ENCODE measurements at regions not wholly inside any gene's neighbourhood (a gene's known extent, or its start where the extent isn't known, plus 50 kb on each side); places are given as distances from the start of the nearest gene placed in this dataset.
"Not testable (repeated sequence)": the region's sequence is repeated elsewhere in the genome, so short reads cannot be mapped to it uniquely, and the experiment has no call there.

DNA sequence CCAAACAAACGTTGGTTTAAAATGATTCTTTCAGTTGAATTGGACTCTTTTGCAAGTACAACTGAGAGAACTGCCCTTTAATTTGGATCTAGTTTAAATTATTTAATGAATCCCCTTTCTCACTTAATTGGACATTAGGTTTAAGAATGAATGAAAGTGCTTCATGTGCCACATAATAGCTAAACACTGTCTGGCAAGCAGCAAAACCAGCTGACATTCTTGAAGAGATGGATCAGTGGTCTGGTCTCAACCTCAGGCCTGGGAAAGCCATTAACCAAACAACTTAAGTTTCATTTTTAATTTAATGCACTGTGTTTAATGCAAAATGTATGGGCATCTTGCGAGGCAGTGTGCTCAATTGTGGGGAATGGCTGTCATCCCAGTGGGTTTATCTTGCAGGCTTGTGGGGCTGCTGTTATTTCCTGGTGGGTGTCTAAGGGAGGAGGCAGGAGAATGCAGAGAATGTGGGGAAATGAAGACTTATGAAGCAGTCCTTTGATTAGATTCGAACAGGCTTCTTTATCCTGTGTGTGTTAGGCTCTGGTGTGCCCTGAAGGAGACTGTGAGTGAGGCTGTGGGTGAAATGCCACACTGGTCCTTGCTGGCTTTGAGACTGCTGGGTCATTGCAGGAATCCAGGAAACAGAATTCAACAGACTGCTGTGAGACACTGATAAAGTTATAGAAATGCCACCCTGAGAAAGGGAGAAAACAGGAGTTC lies 144.1 kb upstream of the PELI2 start:
- intact Hi-C loops (cut with micrococcal nuclease), result no loop called here

DNA sequence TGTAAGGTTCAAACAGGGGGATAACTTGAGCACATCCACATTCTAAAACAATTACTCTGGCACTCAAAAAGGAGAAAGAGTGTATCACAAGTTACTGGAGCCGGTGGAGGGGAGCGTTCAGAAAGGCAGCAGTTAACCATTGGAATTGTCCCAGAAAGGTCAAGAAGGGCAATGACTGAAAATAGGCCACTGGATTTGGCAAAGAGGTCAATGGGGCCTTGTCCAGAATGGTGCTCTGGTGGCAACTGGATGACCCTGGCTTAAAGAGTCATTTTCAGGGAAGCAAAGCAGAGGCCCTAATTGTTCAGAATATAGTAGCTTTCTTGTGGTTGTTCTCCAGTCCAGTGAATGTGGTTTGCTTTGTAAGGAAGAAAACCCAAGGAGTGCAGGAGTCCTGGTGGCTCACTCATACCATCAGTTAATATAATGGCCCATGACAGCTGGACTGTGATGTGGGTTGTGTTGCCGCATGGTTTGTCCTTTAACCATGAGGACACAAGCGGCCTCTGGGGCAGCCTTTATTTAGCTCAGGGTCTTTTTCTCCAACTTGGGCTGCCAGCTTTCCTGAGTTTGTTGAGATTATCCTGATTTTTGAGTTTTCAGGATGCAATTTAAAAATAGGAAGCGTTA lies 142.8 kb upstream of the PELI2 start:
- intact Hi-C loops (cut with micrococcal nuclease), result no loop called here

DNA sequence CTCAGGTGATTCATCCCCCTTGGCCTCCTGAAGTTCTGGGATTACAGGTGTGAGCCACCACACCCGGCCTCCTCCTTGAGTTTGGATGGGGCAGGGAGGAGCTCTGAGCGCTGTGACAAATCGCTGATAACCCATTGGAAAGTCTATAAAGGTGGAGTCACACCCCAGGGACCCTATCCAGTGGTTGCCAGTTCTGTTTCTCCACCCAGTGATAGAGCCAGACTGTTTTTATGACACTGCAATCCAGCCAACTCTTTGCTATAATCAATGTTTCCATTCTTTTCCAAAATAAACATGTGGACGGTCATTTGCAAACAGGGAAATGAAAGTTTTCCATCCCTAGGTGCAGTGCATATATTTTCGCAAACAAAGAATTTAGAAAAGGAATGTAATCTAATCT lies 142.0 kb upstream of the PELI2 start:
- intact Hi-C loops (cut with micrococcal nuclease), result no loop called here

DNA sequence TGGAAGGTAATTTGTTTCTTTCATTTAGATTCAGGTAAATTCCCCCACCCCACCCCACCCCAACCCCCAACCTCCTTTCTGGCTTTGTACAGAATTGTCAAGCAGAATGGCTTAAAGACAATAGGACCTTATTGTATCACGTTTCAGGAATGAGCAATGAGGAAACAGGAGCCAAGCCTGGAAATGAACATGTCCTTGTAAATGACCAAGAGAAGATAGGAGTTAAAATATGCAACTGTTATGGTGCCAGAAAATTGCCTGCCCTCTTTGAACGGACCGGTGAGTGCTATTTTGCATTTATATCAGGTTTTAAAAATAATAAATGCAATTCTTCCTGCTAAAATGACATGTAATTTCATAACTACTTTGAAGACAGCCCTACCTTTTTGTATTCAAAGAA lies 141.6 kb upstream of the PELI2 start:
- intact Hi-C loops (cut with micrococcal nuclease), result no loop called here

DNA sequence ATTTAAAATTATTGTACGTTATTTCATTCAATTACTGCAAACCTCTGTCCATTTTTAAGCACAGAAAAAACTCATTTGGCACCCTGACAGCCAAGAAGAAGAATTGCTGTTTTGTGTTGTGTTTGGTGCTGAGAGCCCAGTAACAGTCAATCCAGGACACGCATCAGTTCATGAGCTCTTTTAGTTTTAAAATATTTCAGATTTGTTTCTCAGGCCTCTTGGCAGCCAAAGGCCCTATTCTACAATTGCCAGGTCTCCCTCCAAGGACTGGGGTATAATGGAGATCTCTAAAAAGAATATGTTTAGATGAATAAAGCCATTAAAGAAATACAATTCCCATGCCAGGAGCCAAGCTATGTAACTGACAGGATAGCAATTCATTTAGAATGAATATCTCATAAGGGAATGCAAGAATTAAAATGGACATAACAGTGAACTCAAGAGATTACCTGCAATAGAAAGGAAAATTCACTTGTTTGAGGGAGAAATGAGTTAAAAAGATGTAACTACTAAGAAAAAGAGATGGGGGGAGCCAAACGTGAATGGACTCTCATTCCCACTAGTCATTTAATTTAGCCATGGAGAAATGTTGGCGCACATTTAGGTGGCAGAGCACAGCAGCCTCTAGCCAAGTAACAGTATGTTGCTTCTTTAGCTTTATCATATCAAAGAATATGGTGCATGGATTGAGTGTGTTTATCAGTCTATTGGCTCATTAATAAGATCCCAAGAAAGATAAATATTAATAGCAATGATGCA lies 140.6 kb upstream of the PELI2 start:
- intact Hi-C loops (cut with micrococcal nuclease), result no loop called here

DNA sequence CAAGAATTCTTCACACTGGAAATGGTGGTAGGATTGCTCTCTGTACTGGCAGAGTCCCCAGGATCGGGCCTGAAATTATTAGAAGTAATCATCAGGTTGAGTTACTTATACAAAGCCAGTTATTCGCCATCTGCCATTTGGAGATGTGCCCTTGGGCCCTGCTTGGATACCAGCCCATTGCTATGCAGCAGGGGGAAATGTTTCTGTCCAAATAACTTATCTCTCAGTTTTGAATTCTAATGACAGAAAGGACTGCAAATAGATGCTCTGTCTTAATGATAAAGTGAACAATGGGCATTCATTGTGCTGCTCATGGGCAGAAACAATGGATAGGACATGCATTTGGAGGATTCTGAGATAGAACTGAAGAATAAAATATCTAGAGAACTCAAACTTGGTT lies 139.1 kb upstream of the PELI2 start:
- intact Hi-C loops (cut with micrococcal nuclease), result no loop called here

DNA sequence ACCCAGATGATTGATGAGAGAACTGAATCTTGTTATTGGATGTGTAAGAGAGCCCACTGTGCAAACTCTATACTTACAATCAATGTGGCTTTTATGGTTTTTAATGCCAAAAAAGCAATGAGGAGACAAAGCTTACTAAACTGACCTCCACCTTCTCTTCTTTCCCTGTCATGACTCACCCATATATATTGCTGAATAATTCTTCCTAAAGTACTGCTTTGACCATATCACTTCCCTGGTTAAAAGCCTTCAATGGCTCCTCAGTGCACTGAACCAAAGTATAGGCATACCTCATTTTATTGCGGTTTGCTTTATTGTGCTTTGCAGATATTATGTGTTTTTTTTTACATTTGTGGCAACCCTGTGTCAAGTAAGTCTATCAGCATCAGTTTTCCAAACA lies 138.4 kb upstream of the PELI2 start:
- intact Hi-C loops (cut with micrococcal nuclease), result no loop called here

DNA sequence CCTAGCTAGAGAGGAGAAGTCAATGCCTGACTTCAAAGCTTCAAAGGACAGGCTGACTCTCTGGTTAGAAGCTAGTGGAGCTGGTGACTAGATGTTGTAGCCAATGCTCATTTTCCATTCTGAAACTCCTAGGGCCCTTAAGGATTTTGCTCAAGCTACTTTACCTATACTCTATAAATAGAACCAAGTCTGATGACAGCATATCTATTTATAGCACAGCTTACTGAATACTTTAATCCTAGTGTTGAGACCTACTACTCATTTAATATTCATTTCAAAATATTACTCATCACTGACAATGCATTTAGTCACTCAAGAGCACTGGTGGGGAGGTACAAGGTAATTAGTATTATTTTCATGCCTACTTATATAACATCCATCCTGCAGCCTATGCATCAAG lies 137.2 kb upstream of the PELI2 start:
- intact Hi-C loops (cut with micrococcal nuclease), result no loop called here

DNA sequence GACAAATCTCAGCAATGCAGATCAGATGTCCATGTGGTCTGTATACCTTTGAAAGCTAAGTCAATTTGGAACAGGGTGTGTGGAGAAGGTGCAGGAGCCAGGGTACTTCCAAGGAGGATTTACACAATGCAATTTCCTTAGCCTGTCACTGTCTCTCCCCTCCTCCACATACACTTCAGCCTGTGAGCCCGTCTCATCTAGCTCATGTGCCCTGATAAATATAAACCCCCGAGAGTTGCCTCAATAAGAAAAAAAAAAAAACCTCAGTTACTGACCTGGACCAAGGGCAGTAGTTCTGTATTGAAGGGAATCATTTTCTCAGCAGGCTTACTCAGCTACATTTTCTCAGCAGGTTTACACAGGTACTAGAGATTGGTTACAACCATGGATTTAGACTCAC lies 132.1 kb upstream of the PELI2 start:
- intact Hi-C loops (cut with micrococcal nuclease), result no loop called here

DNA sequence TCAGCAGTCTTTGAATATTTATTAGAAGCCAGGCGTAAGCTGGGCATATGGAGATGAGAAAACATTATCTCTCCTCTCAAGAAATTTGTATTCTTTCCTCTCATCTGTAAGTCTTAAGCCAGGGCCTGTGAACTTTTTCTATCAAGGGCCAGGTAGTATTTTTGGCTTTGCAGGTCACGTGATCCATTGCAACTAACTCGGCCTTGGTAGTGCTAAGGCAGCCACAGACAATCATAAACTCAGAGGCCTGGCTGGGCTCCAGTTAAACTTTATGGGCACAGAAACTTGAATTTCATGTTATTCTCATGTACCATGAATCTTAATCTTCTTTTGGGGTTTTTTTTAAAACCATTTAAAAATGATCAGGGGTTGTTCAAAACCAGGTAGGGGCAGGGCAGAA lies 117.4 kb upstream of the PELI2 start:
- intact Hi-C loops (cut with micrococcal nuclease), result loop anchor here (5.0 kb wide), 1 partner anchor 341 kb away; no protein-coding TSS in a partner anchor

DNA sequence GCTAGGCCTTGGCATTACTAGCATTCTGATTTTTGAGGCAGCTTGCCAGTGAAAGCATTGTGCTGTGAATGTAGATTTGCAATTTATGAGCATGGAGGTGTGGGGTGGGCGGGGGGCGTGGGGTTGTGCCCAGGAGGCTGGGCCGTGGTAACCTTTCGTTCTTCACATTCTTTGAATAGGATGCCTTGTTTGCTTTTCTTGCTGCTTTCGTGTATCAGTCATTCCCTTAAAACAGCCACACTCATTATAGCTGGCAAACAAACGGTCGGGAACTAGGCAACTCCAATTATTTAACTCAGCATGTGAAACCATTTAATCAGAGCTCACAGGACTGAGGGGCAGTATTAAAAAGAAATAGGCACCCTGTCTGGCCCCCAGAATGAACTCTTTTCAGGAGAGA lies 115.9 kb upstream of the PELI2 start:
- intact Hi-C loops (cut with micrococcal nuclease), result loop anchor here (2.0 to 5.0 kb wide), 2 partner anchors 116 to 340 kb away; partner anchors contain the start of gene PELI2

DNA sequence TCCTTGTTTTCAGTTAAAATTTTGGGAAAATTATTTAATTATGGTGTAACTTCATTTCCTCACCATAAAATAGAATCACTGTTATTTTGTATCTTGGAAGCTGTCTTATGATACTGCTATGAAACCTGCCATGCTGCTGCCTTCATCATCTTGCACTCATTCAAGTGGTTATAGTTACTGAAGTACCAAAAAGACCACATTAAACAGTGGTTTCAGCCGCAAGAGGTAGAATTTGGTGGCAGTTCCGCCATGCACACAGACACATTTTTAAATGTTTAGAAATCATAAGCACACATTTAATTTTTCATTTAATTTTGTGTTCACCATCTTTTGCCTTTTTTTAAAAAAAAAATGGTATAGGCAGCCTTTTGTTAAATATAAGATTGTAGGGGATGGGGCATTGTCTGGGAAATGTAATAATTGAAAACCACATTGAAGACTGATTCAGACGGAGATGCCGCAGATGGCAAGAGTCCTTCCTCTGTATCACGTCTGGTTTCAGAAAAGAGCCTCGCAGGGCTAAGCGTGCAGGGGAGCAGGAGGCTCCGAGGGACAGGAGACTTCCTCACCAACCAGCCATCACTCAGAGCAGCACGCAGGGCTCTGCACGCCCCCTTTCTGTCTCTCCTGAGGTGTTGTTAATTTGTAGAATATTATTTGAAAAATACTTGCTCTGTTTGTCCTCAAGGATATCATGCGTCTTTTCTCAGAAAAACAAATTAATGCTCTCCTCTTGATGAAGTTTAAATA lies 115.2 kb upstream of the PELI2 start:
- intact Hi-C loops (cut with micrococcal nuclease), result loop anchor here (2.0 to 5.0 kb wide), 2 partner anchors 116 to 339 kb away; partner anchors contain the start of gene PELI2

DNA sequence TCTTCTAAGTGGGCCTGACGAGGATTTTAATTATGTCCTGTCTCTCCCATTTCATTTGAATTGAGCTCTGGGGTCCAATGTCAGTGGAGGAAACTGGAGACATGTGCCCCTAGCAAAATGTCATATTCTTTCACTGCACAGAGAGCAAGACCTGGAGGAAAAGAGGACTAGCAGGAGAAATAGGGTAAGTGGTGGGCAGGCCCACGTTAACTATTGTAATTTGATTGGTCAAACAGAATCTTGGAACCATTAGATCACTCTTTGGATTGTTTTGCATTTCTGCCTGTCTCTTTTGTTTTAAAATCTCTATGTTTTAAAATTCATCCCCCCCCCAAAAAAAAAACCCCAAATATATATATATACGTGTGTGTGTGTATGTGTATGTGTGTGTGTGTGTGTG lies 113.9 kb upstream of the PELI2 start:
- intact Hi-C loops (cut with micrococcal nuclease), result loop anchor here (5.0 kb wide), 1 partner anchor 338 kb away; no protein-coding TSS in a partner anchor

DNA sequence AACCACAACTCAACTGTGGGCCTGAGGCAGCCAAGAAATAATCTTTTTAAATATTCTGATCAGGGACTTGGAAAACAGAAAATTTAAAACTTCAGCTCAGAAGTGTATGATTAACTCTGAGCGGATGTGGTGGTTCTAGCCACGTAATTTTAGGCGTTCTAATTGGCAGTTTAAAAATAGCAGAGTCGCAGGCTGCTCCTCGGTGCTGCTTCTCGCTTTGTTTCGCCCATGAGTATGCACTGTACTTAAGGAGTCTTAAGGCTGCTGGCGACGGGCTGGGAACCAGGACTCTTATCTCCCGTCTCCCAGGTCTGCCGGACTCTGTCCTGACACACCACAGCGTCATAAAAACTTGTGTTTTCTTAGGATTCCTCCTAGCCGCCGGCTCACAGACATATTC lies 113.4 kb upstream of the PELI2 start:
- intact Hi-C loops (cut with micrococcal nuclease), result loop anchor here (5.0 kb wide), 1 partner anchor 338 kb away; no protein-coding TSS in a partner anchor

DNA sequence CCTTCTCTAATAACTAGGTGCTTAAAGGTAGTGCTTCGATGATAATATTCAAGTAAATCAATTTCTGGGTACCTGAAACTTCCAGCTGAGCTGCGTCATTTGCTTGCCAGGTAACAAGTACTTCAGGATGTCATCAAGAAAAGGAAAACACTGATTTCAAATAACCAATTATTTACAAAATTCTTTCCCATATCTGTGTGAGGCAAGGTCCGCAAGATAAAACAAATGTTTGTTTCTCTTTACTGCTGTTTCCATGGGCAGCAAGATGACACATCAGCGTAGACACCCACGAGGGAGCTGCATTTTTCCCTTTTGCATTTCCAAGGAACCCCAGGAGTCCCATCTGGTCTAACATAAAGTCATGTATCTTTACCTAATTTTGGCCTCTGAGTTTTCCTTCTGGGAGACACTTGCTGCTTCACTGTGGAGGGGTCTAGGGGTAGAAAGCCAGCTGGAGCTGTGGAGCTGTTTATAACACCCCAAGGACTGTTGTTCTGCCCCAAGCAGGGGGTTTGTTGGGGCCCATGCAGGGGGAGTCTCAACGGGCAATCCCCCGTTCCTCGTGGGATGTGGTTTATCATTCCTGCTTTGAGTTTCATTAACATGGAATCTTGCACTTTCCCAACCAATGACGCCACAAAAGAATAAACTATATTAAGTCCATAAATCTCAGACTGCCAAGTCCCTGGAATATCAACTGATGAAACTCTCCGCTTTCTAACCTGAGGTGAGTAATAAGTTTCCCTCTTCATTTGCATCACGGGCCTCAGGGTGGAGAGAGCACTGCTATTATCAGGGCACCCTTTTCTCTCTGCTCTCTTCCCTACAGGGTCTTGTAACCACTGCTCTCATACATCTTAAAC lies 112.8 kb upstream of the PELI2 start:
- intact Hi-C loops (cut with micrococcal nuclease), result no loop called here

DNA sequence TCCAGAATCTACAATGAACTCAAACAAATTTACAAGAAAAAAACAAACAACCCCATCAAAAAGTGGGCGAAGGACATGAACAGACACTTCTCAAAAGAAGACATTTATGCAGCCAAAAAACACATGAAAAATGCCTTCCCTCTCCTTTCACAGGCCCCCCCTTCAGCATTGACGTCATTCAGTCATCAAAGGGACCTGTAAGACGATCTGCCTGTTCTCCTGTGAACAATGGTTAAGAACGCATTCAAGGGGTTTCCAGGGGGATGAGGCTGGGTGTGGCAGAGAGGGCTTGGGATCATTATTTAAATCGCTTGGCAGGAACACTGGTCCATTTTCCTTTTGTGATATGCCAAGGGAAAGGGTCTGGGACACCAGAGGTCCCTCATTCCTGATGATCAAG lies 110.7 kb upstream of the PELI2 start:
- intact Hi-C loops (cut with micrococcal nuclease), result not testable (repeated sequence)

DNA sequence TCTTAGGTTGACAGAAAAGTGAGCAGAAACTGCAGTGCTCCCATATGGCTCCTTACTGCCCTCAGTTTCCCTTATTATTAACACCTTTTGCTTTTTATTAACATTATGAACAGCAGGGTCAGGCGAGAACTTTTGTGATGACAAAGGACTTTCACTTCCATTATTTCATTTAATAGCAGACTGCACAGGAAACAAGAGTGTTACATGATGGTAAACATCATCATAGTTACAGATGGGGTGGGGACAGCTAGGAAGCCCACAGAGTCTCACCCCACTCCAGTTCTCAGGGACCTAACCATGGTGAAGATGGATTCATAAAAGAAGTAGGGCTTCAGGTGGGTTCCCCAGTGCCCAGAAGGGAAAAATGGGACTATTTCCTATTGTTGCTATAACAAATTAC lies 110.1 kb upstream of the PELI2 start:
- intact Hi-C loops (cut with micrococcal nuclease), result no loop called here

DNA sequence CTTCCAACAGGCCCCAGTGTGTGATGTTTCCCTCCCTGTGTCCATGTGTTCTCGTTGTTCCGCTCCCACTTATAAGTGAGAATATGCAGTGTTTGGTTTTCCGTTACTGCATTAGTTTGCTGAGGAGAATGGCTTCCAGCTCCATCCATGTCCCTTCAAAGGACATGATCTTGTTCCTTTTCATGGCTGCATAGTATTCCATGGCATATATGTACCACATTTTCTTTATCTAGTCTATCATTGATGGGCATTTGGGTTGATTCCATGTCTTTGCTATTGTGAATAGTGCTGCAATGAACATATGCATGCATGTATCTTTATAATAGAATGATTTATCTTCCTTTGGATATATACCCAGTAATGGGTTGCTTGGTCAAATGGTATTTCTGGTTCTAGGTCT lies 109.5 kb upstream of the PELI2 start:
- intact Hi-C loops (cut with micrococcal nuclease), result not testable (repeated sequence)

DNA sequence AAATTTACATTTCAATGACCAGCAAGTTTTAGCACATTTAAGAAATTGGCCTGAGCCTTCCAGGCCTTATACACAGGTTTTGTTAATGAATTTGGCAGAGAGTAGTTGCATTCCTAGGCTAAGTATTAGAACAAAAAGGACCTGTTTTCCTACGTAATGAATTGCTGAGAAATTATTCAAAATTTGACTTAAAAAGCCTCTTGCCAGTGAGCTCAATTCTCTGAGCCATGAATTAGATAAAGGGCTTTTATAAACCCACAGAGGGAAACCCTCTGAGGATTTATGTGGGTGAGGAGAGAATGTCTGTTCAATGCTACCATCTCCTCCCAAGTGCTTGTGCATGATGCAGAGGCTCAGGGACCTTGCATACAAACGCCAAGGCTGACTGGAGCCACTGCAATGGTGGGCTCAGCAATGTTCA lies 94.5 kb upstream of the PELI2 start:
- intact Hi-C loops (cut with micrococcal nuclease), result no loop called here

DNA sequence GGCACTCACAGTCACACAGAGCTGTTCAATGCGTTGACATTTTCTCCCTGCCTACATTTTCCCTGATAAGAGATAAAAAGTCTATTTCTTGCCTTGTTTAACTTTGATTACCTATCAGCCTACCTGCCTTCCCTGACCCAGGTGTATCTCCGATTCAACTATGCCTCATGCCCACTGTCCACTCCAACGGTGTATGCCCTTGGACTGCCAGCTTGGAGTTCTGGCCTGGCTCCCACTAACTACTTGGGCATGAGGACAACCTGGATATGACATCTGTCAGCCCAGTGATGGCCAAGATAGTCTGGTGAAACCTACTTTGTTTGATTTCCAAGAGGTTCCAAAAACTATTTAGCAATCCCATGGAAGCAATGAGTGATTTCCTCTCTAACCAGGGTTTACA lies 93.0 kb upstream of the PELI2 start:
- intact Hi-C loops (cut with micrococcal nuclease), result no loop called here

DNA sequence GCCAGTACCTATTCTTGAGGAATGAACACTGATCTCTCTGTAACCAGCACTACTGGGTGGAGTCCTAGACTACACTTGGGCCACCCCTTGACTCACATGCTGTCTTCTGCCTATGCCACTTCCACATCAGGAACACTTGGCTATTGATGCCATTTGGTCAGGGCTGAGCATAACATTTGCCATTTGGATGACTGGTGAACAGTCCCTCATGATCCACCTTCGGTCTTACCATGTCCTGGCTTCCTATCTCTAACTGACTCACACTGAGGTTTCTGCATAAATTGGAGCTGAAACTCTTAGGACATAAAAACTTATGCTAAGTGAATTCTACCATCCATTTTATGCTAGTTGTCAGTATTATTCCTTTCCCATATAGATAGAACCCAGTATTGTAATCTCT lies 91.7 kb upstream of the PELI2 start:
- intact Hi-C loops (cut with micrococcal nuclease), result no loop called here
